OCI-LY1 (cell line): ENCODE measurements at regions not wholly inside any gene's neighbourhood (a gene's known extent, or its start where the extent isn't known, plus 50 kb on each side); places are given as distances from the start of the nearest gene placed in this dataset.
"Not testable (repeated sequence)": the region's sequence is repeated elsewhere in the genome, so short reads cannot be mapped to it uniquely, and the experiment has no call there.

Experiments
- H2AFZ ChIP-seq: fragments of 200-600 bp; sonication (generic), shearing (Covaris generic); 2 replicates; pipeline ENCODE4 v1.6.0; 2014; ENCODE audit warnings: antibody characterized with exemption, mild to moderate bottlenecking, low read length
- H3F3A ChIP-seq: fragments of 200-600 bp; sonication (generic), shearing (Covaris generic); 2 replicates; pipeline ENCODE4 v1.6.0; 2014; ENCODE audit warnings: mild to moderate bottlenecking, antibody characterized with exemption, low read length, moderate library complexity; ENCODE audit not compliant: insufficient read depth
- H3K27ac ChIP-seq: fragments of 200-600 bp; sonication (generic); 2 replicates; pipeline ENCODE4 v1.5.1; 2014; ENCODE audit warnings: low read length, mixed run types, mild to moderate bottlenecking, low read depth; ENCODE audit not compliant: poor library complexity, severe bottlenecking
- H3K27me3 ChIP-seq: fragments of 200-600 bp; sonication (generic); 2 replicates; pipeline ENCODE4 v1.6.0; 2014; ENCODE audit warnings: antibody characterized with exemption, mild to moderate bottlenecking, low read length, moderate library complexity; ENCODE audit not compliant: insufficient read depth
- H3K36me3 ChIP-seq: fragments of 200-600 bp; sonication (generic); 2 replicates; pipeline ENCODE4 v1.6.1; 2014; ENCODE audit warnings: mild to moderate bottlenecking, antibody characterized with exemption, low read length, moderate library complexity, mixed read lengths; ENCODE audit not compliant: insufficient read depth
- H3K4me1 ChIP-seq: fragments of 200-600 bp; sonication (generic); 2 replicates; pipeline ENCODE4 v1.5.1; 2014; ENCODE audit warnings: mild to moderate bottlenecking, low read length, moderate library complexity; ENCODE audit not compliant: insufficient read depth, severe bottlenecking
- H3K4me2 ChIP-seq: fragments of 200-600 bp; sonication (generic), shearing (Covaris generic); 2 replicates; pipeline ENCODE4 v1.6.1; 2014; ENCODE audit warnings: low read length
- H3K4me3 ChIP-seq: fragments of 200-600 bp; sonication (generic); 2 replicates; pipeline ENCODE4 v1.5.1; 2014; ENCODE audit warnings: low read length, low read depth, mild to moderate bottlenecking, mixed read lengths; ENCODE audit not compliant: poor library complexity, severe bottlenecking
- H3K79me2 ChIP-seq: fragments of 200-600 bp; shearing (Covaris generic); 2 replicates; pipeline ENCODE4 v1.6.1; 2016; ENCODE audit warnings: mixed run types, low read length, mixed read lengths; ENCODE audit not compliant: insufficient read depth
- H3K9ac ChIP-seq: fragments of 200-600 bp; sonication (generic), shearing (Covaris generic); 2 replicates; pipeline ENCODE4 v1.6.1; 2014; ENCODE audit warnings: mild to moderate bottlenecking, low read length, mixed read lengths
- H3K9me2 ChIP-seq: fragments of 200-600 bp; sonication (generic), shearing (Covaris generic); 2 replicates; pipeline ENCODE4 v1.6.1; 2014; ENCODE audit warnings: low read depth, mild to moderate bottlenecking, low read length, mixed read lengths
- H3K9me3 ChIP-seq: fragments of 200-600 bp; shearing (Covaris generic); 2 replicates; pipeline ENCODE4 v1.6.1; 2014; ENCODE audit warnings: low read length, mixed read lengths
- H4K20me1 ChIP-seq: fragments of 200-600 bp; sonication (generic), shearing (Covaris generic); 2 replicates; pipeline ENCODE4 v1.6.0; 2016; ENCODE audit warnings: mild to moderate bottlenecking, low read length; ENCODE audit not compliant: insufficient read depth
- EZH2 ChIP-seq: fragments of 200-600 bp; sonication (generic), shearing (Covaris generic); IDR thresholded peaks from 2 replicates; pipeline ENCODE4 v1.8.0; 2017; ENCODE audit warnings: borderline replicate concordance, mixed run types, mild to moderate bottlenecking, antibody characterized with exemption, low read length, moderate library complexity, mixed read lengths
- TF ChIP-seq, protein P1 (sequence below): fragments of 200-600 bp; sonication (generic), shearing (Covaris generic); IDR thresholded peaks from 2 replicates; pipeline ENCODE4 v1.5.1; 2017; ENCODE audit warnings: mild to moderate bottlenecking, antibody characterized with exemption, low read length, moderate library complexity, mixed read lengths

DNA sequence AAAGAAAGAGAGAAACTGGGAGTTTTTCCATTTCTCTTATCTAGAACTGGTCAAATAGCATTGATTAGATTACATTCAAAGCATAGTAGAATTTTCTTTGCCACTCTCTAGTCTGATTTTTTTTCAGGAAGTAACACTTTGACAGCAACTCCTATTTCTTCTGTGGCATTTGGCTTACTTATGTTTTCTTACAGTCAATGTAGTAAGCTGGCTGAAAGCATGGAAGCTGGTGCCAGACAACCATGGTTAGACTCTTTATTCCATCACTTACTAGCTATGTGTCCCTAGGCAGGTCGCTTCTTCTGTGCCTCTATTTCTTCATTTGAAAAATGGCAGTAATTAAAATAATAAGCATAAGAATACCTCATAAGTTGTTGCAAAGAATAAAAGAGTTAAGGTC is 54.2 kb upstream of the OPRM1 start:
- Histone ChIP-seq H3K4me1 (no peaks in the 10 kb centered on the region), H3K9me3 (no peaks in the 10 kb centered on the region), H3K79me2 (no peaks in the 10 kb centered on the region), H3F3A (no peaks in the 10 kb centered on the region), H3K27me3 (no peaks in the 10 kb centered on the region), H3K9me2 (no peaks in the 10 kb centered on the region), H2AFZ (no peak overlapping the region), H3K36me3 (no peaks in the 10 kb centered on the region), H4K20me1 (no peaks in the 10 kb centered on the region), H3K4me2 (no peak overlapping the region), H3K9ac (no peak overlapping the region), H3K4me3 (no peak overlapping the region), H3K27ac (no peak overlapping the region)
- no peak for TF ChIP-seq EZH2
- TF ChIP-seq, protein P1, sequence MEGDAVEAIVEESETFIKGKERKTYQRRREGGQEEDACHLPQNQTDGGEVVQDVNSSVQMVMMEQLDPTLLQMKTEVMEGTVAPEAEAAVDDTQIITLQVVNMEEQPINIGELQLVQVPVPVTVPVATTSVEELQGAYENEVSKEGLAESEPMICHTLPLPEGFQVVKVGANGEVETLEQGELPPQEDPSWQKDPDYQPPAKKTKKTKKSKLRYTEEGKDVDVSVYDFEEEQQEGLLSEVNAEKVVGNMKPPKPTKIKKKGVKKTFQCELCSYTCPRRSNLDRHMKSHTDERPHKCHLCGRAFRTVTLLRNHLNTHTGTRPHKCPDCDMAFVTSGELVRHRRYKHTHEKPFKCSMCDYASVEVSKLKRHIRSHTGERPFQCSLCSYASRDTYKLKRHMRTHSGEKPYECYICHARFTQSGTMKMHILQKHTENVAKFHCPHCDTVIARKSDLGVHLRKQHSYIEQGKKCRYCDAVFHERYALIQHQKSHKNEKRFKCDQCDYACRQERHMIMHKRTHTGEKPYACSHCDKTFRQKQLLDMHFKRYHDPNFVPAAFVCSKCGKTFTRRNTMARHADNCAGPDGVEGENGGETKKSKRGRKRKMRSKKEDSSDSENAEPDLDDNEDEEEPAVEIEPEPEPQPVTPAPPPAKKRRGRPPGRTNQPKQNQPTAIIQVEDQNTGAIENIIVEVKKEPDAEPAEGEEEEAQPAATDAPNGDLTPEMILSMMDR: no peak

DNA sequence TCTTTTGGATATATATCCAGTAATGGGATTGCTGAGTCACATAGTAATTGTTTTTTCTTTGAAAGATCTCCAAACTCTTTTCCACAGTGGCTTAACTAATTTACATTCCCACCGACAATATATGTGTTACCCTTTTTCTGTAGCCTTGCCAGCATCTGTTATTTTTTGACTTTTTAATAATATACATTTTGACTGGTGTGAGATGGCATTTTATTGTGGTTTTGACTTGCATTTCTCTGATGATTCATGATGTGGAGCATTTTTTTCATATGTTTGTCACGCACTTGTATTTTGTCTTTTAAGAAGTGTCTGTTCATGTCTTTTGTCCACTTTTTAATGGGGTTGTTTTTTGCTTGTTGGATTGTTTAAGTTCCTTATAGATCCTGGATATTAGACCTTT is 58.9 kb upstream of the OPRM1 start:
- Histone ChIP-seq H3K4me3 (no peak overlapping the region), H3K9me3 (no peaks in the 10 kb centered on the region), H3K9me2 (no peaks in the 10 kb centered on the region), H3F3A (no peaks in the 10 kb centered on the region), H3K4me1 (no peaks in the 10 kb centered on the region), H3K27me3 (no peaks in the 10 kb centered on the region), H3K4me2 (no peak overlapping the region), H3K79me2 (no peaks in the 10 kb centered on the region), H3K9ac (no peak overlapping the region), H4K20me1 (no peaks in the 10 kb centered on the region), H3K36me3 (no peaks in the 10 kb centered on the region), H2AFZ (no peak overlapping the region), H3K27ac (no peak overlapping the region)
- no peak for TF ChIP-seq EZH2
- TF ChIP-seq, protein P1: no peak

DNA sequence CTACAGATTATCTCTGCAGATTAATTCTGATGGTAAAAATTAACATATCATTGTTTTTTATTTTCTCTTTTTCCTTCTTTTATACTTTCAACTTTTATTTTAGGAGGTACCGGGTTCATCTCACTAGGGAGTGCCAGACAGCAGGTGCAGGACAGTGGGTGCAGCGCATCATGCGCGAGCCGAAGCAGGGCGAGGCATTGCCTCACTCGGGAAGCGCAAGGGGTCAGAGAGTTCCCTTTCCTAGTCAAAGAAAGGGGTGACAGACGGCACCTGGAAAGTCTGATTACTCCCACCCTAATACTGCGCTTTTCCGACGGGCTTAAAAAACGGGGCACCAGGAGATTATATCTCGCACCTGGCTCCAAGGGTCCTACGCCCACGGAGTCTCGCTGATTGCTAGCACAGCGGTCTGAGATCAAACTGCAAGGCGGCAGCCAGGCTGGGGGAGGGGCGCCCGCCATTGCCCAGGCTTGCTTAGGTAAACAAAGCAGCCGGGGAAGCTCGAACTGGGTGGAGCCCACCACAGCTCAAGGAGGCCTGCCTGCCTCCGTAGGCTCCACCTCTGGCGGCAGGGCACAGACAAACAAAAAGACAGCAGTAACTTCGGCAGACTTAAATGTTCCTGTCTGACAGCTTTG is 60.0 kb upstream of the OPRM1 start:
- not testable (repeated sequence) for H3K4me1 ChIP-seq, H3K4me3 ChIP-seq, H3K9ac ChIP-seq, H3K9me2 ChIP-seq, H3K36me3 ChIP-seq, H3K27ac ChIP-seq, H3K27me3 ChIP-seq, H4K20me1 ChIP-seq, H3K79me2 ChIP-seq, H3F3A ChIP-seq, H3K4me2 ChIP-seq, H3K9me3 ChIP-seq, H2AFZ ChIP-seq

DNA sequence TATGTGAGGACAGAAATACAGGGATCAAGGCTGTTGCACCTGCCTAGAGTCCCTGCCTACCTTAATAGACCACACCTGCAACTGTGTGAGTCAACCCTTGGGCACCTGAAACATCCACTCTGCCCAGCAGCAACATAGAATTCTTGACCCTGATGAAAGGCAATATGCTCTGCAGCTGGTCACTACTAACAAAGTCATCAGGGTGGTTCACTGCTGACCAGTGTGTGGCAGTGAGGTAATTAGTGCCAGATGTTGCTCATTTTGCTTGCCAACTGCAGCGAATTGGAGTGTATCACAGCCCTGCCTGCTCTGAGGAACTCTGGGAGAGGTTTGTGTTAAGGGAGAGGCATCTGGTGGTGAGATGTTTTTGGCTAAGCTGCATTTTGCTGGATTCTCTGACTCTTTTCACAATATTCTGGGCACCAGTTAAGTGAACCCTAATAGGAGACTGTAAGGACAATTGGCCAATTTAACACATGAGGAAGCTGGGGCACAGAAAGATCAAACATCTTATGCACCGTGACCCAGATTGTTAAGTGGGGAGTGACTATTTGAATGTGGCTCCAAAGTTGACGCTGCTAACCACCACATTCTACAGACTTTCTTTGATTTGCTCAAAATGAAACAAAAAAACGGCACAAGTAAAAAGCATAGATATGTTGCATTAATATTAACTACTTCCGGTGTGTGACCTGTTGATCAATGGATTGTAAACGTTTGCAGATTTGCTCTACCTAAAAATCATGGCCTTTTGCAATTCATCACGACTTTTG is 61.9 kb upstream of the OPRM1 start:
- Histone ChIP-seq H3K4me1 (no peaks in the 10 kb centered on the region), H3K27ac (no peak overlapping the region), H4K20me1 (no peaks in the 10 kb centered on the region), H3K27me3 (no peaks in the 10 kb centered on the region), H3K9me3 (no peaks in the 10 kb centered on the region), H3K36me3 (no peaks in the 10 kb centered on the region), H3K4me2 (no peak overlapping the region), H3K9ac (no peak overlapping the region), H3K4me3 (no peak overlapping the region), H2AFZ (no peak overlapping the region), H3K79me2 (no peaks in the 10 kb centered on the region), H3K9me2 (no peaks in the 10 kb centered on the region), H3F3A (no peaks in the 10 kb centered on the region)
- no peak for TF ChIP-seq EZH2
- TF ChIP-seq, protein P1: no peak
